WI38 (cell line): ENCODE measurements at regions not wholly inside any gene's neighbourhood (a gene's known extent, or its start where the extent isn't known, plus 50 kb on each side); places are given as distances from the start of the nearest gene placed in this dataset.

ENCODE experiments used
- H3K4me3 ChIP-seq: 2 replicates; pipeline ENCODE4 v1.5.1; 2011; ENCODE audit warnings: low read depth, mild to moderate bottlenecking, control low read depth, low read length
- CTCF ChIP-seq: IDR thresholded peaks from 2 replicates; pipeline ENCODE4 v1.5.1; 2012; ENCODE audit warnings: low read depth, mild to moderate bottlenecking, control low read depth, low read length

- no peak for TF ChIP-seq CTCF
- H3K4me3 ChIP-seq: no peak overlapping the region
Measured at GRCh38 chr17:79156463-79157095, 82.0 kb downstream of the ENGASE start.

DNA sequence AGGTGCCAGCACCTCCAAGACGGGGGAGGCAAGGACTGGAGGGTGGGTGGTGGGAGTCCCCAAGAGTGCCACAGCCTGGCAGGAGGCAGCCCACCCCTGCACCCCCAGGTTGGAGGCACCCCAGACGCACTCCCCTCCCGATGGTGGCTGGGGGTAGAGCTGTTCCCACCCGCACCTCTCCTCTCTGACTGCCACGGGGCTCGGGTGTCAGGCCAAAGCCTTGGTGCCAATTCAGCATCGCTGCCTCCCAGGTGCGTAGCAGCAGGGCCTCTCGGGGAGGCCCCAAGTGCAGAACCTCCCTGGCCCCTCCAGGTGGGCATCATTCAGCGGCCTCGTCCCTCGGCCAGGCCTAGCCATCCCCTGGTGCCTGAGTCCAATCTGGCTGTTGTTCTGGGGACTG, 81.1 kb downstream of the ENGASE start:
- H3K4me3 ChIP-seq: no peak overlapping the region
- TF ChIP-seq CTCF: no peak

DNA sequence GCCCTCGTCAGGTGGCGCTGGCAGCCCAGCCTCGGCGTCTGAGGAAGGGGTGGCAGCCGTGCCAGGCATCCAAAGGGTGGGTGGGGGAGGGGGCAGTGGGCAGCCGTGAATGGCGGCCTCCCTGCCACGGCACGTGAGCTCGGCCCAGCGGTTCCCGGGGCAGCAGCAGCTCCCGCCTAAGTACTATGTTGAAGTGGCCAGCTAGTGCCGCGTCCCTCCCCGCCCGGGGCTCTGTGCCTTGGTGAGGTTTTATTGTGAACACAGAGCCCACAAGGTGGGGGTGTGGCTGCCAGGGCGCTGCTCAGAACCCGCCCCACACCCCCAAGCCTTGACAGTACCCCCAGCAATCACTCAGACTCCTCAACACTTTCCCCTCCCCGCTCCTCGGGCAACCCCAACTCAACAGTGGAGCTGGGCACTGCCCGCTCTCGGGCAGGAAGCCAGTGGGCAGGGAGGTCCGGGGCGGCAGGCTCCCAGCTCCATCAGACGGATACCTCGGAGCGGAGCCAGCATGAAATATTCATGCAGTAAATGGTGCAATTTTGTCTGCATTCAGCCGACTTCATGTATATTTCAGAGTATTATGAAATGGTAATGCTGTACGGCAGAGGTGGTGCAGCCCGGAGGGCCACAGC, 80.4 kb downstream of the ENGASE start:
- TF ChIP-seq CTCF: no peak
- H3K4me3 ChIP-seq: no peak overlapping the region

- no peak overlapping the region for H3K4me3 ChIP-seq
- TF ChIP-seq CTCF: no peak
Measured at GRCh38 chr17:79154446-79154845, 79.8 kb downstream of the ENGASE start.

DNA sequence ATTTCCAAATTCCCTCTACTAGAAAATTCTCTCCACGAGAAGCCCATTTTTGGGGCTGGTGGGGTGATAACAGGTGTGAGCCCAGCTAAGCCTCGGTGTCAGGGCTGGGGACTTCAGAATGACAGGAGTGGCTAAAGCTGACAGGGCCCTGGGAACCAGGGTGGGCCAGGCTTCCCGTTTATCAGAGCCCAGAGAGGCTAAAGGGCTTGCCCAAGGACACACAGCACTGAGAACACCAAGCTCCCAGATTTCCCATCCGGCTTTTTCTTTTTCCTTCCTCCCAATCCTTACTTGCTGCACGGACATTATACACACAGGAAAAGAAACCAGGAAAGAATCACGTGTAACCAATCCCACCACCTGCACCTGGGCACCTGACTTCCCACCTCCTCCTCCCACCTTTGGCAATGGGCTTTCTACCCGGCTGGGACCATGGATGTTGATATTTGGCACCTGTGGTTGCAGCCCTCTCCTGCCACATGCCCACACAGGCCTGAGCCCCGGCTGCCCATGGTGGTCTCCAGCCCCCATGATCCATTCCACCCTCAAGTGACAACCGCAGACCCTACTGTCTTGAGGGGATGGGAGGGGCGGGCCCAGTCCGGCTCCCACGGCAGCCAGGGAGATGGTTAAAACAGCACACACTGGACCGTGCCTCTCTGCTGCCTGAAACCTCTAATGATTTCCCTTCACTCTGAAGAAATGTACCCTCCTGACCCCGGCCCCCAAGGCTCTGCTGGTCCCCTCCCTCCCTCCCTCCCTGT, 78.9 kb downstream of the ENGASE start:
- no peak for TF ChIP-seq CTCF
- no peak overlapping the region for H3K4me3 ChIP-seq

GRCh38 chr17:79152636-79153035, 78.0 kb downstream of the ENGASE start:
- no peak for TF ChIP-seq CTCF

DNA sequence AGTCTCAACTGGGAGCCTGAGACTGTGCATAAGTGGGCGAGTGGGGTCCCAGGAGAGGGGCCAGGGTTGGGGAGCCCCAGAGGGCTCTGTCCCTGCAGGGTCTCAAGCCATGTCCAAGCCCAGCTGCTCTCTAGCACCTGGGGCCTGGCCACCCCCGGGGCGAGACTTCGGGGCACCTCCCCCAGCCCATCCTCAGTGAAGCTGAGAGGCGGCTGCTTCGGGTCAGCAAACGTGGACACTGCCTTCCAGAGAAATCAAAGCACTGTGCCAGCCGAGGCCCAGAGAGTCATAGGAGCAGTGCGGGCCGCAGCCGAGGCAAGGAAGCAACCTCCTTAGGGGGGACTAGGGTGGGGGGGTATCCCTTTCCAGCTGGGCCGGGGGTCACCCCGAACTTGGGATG, 77.5 kb downstream of the ENGASE start:
- no peak overlapping the region for H3K4me3 ChIP-seq
- TF ChIP-seq CTCF: no peak

More at GRCh38 chr17:79152636-79153035, 78.0 kb downstream of the ENGASE start:
- no peak overlapping the region for H3K4me3 ChIP-seq
